ENCODE measurements at regions not wholly inside any gene's neighbourhood (a gene's known extent, or its start where the extent isn't known, plus 50 kb on each side); places are given as distances from the start of the nearest gene placed in this dataset.

DNA sequence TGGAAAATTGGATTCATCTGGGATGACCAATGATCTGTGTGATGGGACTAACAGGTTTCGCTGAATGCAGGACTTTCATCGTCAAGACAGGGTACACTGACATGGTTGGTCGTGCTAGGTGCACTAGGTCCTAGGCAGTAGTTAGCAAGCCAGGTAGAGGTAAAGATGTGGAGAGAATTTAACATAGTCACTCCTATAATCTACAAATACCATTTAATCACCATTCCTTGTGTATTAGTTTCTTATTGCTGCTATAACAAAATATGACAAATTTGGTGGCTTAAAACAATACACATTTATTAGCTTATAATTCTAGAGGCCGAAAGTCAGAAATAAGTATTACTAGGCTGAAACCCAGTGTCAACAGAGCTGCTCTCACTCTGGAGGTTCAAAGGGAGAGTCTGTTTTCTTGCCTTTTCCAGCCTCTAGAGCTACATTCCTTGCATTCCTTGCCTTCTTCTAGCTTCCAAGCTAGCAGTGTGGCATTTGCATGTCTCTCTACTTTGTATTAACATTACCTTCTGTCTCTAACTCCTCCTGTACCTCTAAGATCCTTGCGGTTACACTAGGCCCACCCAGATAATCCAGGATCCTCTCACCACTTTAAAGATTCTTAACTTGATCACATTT, 98.7 kb upstream of the GRIA3 start:
- no peak overlapping the region for H3K27ac Mint-ChIP-seq
- TF ChIP-seq CTCF (IDR thresholded peaks at IDR 0.05) = no peak
- H3K27me3 Mint-ChIP-seq = no peaks in the 10 kb centered on the region
- ChIA-PET CTCF (no interaction called here), POLR2A (no interaction called here)
- no peak for ATAC-seq
- H3K36me3 Mint-ChIP-seq (ENCODE audit: low read depth) = no peaks in the 10 kb centered on the region
- H3K4me3 Mint-ChIP-seq = no peak overlapping the region
- H3K4me1 Mint-ChIP-seq (ENCODE audit: low read depth) = no peaks in the 10 kb centered on the region
- no peaks in the 10 kb centered on the region for H3K9me3 Mint-ChIP-seq
- DNase-seq = no peak
- intact Hi-C loops (cut with micrococcal nuclease) = no loop called here

DNA sequence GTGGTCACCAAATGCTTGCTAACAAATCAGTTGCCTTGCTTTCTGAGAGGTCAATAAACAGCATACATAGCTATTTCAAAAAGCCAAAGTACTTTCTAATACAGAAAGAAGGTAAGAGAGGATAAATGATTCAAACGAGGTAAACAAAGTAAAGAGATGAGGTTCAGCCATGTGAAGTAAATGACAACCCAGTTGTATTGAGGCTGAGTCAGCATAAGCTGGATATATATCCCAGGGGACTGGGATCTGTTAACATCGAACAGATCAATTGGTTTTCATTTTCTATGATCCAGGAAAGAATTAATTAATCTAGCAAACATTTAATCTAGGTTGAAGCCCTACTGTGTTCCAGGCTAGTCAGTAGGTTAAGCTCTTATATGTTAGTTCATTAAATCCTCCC, 97.3 kb upstream of the GRIA3 start:
- Mint-ChIP-seq H3K9me3 (no peaks in the 10 kb centered on the region), H3K36me3 (ENCODE audit: low read depth) (no peaks in the 10 kb centered on the region), H3K4me3 (no peak overlapping the region), H3K27ac (no peak overlapping the region), H3K4me1 (ENCODE audit: low read depth) (no peaks in the 10 kb centered on the region), H3K27me3 (no peaks in the 10 kb centered on the region)
- CTCF ChIA-PET = no interaction called here
- no peak for TF ChIP-seq CTCF (IDR thresholded peaks at IDR 0.05)
- no peak for ATAC-seq
- DNase-seq = no peak
- intact Hi-C loops (cut with micrococcal nuclease) = no loop called here
- POLR2A ChIA-PET = no interaction called here

- ChIA-PET CTCF (no interaction called here), POLR2A (no interaction called here)
- TF ChIP-seq CTCF (IDR thresholded peaks at IDR 0.05) = no peak
- no peak overlapping the region for H3K27ac Mint-ChIP-seq
- no peaks in the 10 kb centered on the region for H3K4me1 Mint-ChIP-seq (ENCODE audit: low read depth)
- intact Hi-C loops (cut with micrococcal nuclease) = no loop called here
- no peaks in the 10 kb centered on the region for H3K9me3 Mint-ChIP-seq
- DNase-seq (no peak), ATAC-seq (no peak)
- no peaks in the 10 kb centered on the region for H3K27me3 Mint-ChIP-seq
- H3K4me3 Mint-ChIP-seq = no peak overlapping the region
- no peaks in the 10 kb centered on the region for H3K36me3 Mint-ChIP-seq (ENCODE audit: low read depth)
Observed at GRCh38 chrX:123087326-123087725, 96.8 kb upstream of the GRIA3 start.

GRCh38 chrX:123088331-123088730, 95.7 kb upstream of the GRIA3 start:
- H3K36me3 Mint-ChIP-seq (ENCODE audit: low read depth) = no peaks in the 10 kb centered on the region
- H3K27ac Mint-ChIP-seq = no peak overlapping the region
- no peak overlapping the region for H3K4me3 Mint-ChIP-seq
- ATAC-seq (no peak), DNase-seq (no peak)
- intact Hi-C loops (cut with micrococcal nuclease) = no loop called here
- H3K9me3 Mint-ChIP-seq = no peaks in the 10 kb centered on the region
- ChIA-PET CTCF (no interaction called here), POLR2A (no interaction called here)
- H3K27me3 Mint-ChIP-seq = no peaks in the 10 kb centered on the region
- no peaks in the 10 kb centered on the region for H3K4me1 Mint-ChIP-seq (ENCODE audit: low read depth)
- no peak for TF ChIP-seq CTCF (IDR thresholded peaks at IDR 0.05)

- Mint-ChIP-seq H3K27ac (no peak overlapping the region), H3K4me3 (no peak overlapping the region)
- CTCF ChIA-PET = no interaction called here
Observed at GRCh38 chrX:123088930-123089329, 95.1 kb upstream of the GRIA3 start.

More at GRCh38 chrX:123088930-123089329, 95.1 kb upstream of the GRIA3 start:
- intact Hi-C loops (cut with micrococcal nuclease) = no loop called here
- no peaks in the 10 kb centered on the region for H3K36me3 Mint-ChIP-seq (ENCODE audit: low read depth)
- no peaks in the 10 kb centered on the region for H3K9me3 Mint-ChIP-seq
- no peak for TF ChIP-seq CTCF (IDR thresholded peaks at IDR 0.05)
- H3K4me1 Mint-ChIP-seq (ENCODE audit: low read depth) = no peaks in the 10 kb centered on the region
- no peak for DNase-seq
- no peak for ATAC-seq
- H3K27me3 Mint-ChIP-seq = no peaks in the 10 kb centered on the region
- POLR2A ChIA-PET = no interaction called here

Measured in activated CD8-positive, alpha-beta T cell treated with anti-CD3 and anti-CD28 coated beads for 36 hours (primary cell).